ENCODE measurements at regions not wholly inside any gene's neighbourhood (a gene's known extent, or its start where the extent isn't known, plus 50 kb on each side); places are given as distances from the start of the nearest gene placed in this dataset.

DNA sequence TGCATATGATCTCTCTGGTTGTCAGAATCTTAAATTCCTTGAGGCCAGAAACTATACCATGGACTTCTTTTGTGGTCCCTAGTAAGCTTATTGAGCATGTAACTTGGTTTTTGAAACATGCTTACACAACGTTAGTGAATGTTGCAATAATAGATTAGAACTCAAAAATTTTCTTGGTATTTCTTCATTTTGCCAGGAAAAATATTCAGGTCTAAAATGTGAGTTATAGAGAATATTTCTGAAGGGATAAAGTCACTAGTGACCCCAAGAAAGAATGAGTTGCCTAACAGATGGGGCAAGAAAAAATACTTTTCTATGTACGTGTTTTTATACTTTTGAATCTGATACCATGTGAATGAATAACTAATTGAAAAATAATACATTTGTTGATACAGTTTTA lies 195.4 kb downstream of the TFAP2A start:
- H3K27me3 ChIP-seq (ENCODE audit: control insufficient read depth in 4 of 4, insufficient read depth in 4 of 4, low read length in 3 of 4) = peaks cover 0 to 5% (median 0%) of the 10 kb centered on the region in 4 donors
- TF ChIP-seq FOXA1 (IDR thresholded peaks at IDR 0.05) = no peak
- TF ChIP-seq HNF4G (IDR thresholded peaks at IDR 0.05) = no peak
- TF ChIP-seq, protein P1, sequence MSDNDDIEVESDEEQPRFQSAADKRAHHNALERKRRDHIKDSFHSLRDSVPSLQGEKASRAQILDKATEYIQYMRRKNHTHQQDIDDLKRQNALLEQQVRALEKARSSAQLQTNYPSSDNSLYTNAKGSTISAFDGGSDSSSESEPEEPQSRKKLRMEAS (IDR thresholded peaks at IDR 0.05) = no peak
- TF ChIP-seq SP1 (IDR thresholded peaks at IDR 0.05) = no peak
- TF ChIP-seq TAF1 (conservative IDR thresholded peaks at IDR 0.05) = no peak
- TF ChIP-seq ATF3 (IDR thresholded peaks at IDR 0.05) = no peak
- no peak for TF ChIP-seq CTCF (IDR thresholded peaks at IDR 0.05; ENCODE audit: low read depth, low read length, missing input control)
- no peak for TF ChIP-seq HNF4A (conservative IDR thresholded peaks at IDR 0.05)
- TF ChIP-seq YY1 (IDR thresholded peaks at IDR 0.05) = no peak
- TF ChIP-seq GABPA (IDR thresholded peaks at IDR 0.05 in 1 of 2, conservative IDR thresholded peaks at IDR 0.05 in 1 of 2) = no peak
- no peak for TF ChIP-seq JUND (IDR thresholded peaks at IDR 0.05)
- H3K36me3 ChIP-seq (ENCODE audit: control insufficient read depth in 4 of 4, insufficient read depth in 3 of 4, low read depth in 1 of 4, low read length in 3 of 4) = no peaks in the 10 kb centered on the region
- H3K4me3 ChIP-seq (ENCODE audit: low read depth in 1 of 3, low read length in 3 of 3) = no peak overlapping the region
- H3K4me1 ChIP-seq (ENCODE audit: control insufficient read depth in 4 of 4, insufficient read depth in 4 of 4, low read length in 3 of 4) = no peaks in the 10 kb centered on the region
- H3K27ac ChIP-seq (ENCODE audit: low read depth in 1 of 2, low read length in 2 of 2) = no peak overlapping the region
- no peaks in the 10 kb centered on the region for H3K9me3 ChIP-seq (ENCODE audit: control insufficient read depth in 4 of 4, low read length in 3 of 4)
- H3K9ac ChIP-seq (ENCODE audit: low read depth in 1 of 2, low read length in 2 of 2) = no peak overlapping the region
- no peak for DNase-seq (ENCODE audit: low spot score)
- 72% methylated on average over 2 of the region's 2 CpGs for WGBS

GRCh38 chr6:10217111-10217510 lies 197.8 kb downstream of the TFAP2A start:
- H3K27me3 ChIP-seq (ENCODE audit: control insufficient read depth in 4 of 4, insufficient read depth in 4 of 4, low read length in 3 of 4) = peaks cover 0 to 5% (median 0%) of the 10 kb centered on the region in 4 donors
- H3K27ac ChIP-seq (ENCODE audit: low read depth in 1 of 2, low read length in 2 of 2) = no peak overlapping the region
- H3K4me3 ChIP-seq (ENCODE audit: low read depth in 1 of 3, low read length in 3 of 3) = no peak overlapping the region
- H3K36me3 ChIP-seq (ENCODE audit: control insufficient read depth in 4 of 4, insufficient read depth in 3 of 4, low read depth in 1 of 4, low read length in 3 of 4) = no peaks in the 10 kb centered on the region
- H3K4me1 ChIP-seq (ENCODE audit: control insufficient read depth in 4 of 4, insufficient read depth in 4 of 4, low read length in 3 of 4) = no peaks in the 10 kb centered on the region
- 72% methylated on average over 5 of the region's 5 CpGs for WGBS
- no peaks in the 10 kb centered on the region for H3K9me3 ChIP-seq (ENCODE audit: control insufficient read depth in 4 of 4, low read length in 3 of 4)
- H3K9ac ChIP-seq (ENCODE audit: low read depth in 1 of 2, low read length in 2 of 2) = no peak overlapping the region
- DNase-seq (ENCODE audit: low spot score) = no peak
- TF ChIP-seq CTCF (IDR thresholded peaks at IDR 0.05; ENCODE audit: low read depth, low read length, missing input control) (no peak), FOXA1 (IDR thresholded peaks at IDR 0.05) (no peak), EGR1 (IDR thresholded peaks at IDR 0.05; ENCODE audit: low read depth in 2 of 2) (no peak), RAD21 (IDR thresholded peaks at IDR 0.05) (no peak), HNF4G (IDR thresholded peaks at IDR 0.05) (no peak), REST (IDR thresholded peaks at IDR 0.05) (no peak)

Data from liver (tissue), 8 donors.